ENCODE measurements at regions not wholly inside any gene's neighbourhood (a gene's known extent, or its start where the extent isn't known, plus 50 kb on each side); places are given as distances from the start of the nearest gene placed in this dataset.

DNA sequence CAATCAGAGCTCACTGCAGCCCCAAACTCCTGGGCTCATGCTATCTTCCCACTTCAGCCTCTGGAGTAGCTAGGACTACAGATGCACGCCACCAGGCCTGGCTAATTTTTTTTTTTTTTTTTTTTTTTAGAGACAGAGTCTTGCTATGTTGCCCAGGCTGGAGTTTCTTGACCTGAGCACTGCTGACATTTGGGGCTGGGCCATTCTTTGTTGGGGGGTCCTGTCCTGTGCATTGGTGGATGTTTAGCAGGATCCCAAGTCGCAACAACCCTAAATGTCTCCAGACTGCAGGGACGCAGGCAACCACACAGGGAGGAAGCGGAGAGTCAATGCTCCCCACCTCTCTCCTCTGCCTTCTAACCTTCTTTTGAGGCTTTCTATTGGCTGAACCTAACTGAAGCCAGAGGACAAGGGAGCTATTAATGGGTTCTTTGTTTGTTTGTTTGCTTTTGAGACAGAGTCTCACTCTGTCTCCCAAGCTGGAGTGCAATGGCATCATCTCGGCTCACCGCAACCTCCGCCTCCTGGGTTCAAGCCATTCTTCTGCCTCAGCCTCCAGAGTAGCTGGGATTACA lies 58.3 kb upstream of the ADGRE5 start:
- TF ChIP-seq CTCF (IDR thresholded peaks at IDR 0.05) = no peak
- TF ChIP-seq POLR2A (IDR thresholded peaks at IDR 0.05) = no peak
